ENCODE measurements at regions not wholly inside any gene's neighbourhood (a gene's known extent, or its start where the extent isn't known, plus 50 kb on each side); places are given as distances from the start of the nearest gene placed in this dataset.

- DNase-seq = no peak
Observed at GRCh38 chr17:6208608-6209180, 138.5 kb downstream of the WSCD1 start.

DNA sequence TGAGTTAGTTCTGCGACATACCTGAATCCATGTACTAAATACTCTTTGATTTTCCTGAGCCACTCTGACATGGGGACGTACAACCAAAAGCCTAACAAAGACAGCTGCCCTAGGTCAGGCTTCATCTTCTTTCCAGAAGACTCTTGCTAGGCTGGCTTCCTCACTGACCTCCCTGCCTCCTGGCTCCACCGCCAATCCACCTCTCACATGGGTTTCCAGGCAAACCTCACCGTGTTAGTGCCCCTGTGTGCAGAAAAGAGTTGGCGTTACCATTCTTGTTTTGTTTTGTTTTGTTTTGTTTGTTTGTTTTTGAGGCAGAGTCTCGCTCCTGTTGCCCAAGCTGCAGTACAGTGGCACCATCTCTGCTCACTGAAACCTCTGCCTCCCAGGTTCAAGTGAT, 135.3 kb downstream of the WSCD1 start:
- DNase-seq = no peak

DNA sequence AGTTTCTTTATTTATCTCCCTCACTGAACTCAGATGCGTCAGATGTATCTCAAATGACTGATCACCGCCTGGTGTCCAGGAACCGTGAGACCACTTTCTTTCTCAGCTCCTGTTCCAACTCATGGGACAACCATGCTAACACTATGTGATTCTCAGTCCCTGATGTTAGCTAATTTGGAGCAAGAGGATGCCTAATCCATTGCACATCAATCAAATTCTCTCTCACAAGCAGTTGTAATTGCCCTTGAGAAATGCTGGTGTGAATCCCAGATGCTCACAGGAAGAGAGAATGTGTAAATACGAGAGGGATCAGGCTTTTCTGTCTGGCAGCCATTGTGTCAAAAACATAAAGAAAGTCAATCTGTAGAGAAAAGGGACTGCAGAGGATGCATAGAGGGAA, 134.9 kb downstream of the WSCD1 start:
- no peak for DNase-seq

DNA sequence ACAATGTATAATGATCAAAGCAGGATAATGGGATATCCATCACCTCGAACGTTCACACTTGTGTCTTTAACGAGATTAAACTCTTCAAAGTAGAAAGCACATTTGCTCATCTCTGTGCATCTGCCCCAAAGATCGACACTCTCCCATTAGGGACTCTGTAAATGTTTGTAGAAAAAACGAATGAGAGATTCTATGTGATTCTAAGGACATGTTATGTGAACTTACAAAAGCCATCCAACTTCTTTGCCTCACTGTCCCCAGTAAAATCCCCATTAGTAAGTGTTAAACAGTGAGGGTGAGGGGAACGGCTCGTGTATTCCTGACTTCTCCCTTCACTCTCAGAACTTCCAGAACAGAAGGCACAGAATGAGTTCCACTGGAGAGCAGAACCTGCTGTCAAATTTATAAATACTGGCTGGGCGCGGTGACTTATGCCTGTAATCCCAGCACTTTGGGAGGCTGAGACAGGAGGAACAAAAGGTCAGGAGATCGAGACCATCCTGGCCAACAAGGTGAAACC, 134.1 kb downstream of the WSCD1 start:
- no peak for DNase-seq

GRCh38 chr17:6196355-6196754, 126.2 kb downstream of the WSCD1 start:
- DNase-seq = no peak

- DNase-seq = no peak
Observed at GRCh38 chr17:6195123-6195522, 124.9 kb downstream of the WSCD1 start.

DNA sequence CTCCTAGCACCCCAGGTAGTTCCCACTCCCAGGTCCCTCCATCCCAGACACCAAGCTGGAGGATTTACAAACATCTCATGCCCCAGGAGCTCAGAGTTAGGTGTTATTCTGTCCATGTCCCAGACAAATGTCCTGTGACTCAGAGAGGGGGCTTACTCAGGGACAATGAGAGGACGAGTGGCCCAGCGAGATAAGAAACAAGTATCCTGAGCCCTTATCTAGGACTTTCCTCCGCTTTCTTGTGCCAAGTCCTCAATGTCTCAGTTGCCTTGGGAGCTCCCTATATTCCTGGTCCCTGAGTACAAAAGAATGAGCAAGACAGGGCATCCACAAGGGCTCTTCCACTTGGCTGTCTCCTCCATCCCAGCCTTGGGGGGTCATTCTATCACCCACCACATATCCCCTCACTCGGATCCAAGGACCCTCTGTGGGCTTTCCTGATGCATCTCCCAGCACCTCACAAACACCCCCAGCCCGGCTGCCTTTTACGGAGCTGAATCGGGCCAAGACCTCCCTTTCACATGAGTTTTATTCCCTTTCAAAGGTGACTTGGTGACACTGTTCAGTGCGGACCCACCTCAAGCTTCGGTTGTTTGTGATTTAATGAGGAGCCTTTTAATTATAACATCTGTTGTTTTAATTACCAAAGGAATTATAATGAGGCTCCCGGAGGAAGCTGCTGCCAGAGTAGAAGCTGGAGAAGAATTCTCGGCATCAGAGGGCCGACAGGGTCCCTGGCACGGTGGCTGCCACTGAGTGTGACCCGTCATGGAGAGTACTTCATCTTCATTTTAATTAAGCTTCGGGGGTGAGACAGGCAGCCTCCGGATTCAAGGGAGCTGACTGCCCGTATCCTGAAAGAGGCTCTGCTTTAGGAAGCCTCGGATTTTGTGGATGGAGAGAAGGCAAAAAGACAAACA, 121.5 kb downstream of the WSCD1 start:
- DNase-seq = no peak

GRCh38 chr17:6187836-6188235, 117.7 kb downstream of the WSCD1 start:
- no peak for DNase-seq

DNA sequence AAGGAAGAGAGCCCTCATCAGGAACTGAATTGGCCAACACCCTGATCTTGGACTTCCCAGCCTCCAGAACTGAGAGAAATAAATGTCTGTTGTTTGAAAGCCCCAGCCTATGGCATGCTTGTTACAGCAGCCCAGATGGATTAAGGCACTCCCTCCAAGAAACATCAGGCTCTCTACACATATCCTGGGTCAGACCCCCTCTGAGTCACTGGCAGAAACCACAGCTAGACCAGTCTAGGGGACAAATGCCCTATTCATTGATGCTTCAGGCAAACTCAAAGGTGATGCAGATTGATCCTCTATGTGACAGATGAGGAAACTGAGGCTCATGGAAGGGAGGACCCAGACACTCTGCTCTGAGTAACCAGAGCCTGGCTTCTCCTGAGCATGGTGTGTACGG, 116.8 kb downstream of the WSCD1 start:
- DNase-seq = no peak

DNA sequence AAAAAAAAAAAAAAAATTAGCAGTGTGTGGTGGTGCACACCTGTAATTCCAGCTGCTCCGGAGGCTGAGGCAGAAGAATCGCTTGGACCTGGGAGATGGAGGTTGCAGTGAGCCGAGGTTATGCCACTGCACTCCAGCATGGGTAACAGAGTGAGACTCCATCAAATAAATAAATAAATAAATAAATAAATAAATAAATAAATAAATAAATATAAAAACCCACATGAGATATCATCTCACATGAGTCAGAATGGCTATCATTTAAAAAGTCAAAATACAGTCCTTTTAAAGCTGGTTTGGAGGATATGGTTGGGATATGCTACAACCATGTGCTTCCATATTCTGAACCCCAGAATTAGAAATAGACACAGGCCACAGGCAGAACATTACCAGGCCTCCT, 114.3 kb downstream of the WSCD1 start:
- DNase-seq = no peak

- DNase-seq = no peak
Observed at GRCh38 chr17:6179017-6179416, 108.8 kb downstream of the WSCD1 start.

GRCh38 chr17:6177941-6178694, 107.9 kb downstream of the WSCD1 start:
- DNase-seq = no peak

All from EL (cell line).